ENCODE measurements at regions not wholly inside any gene's neighbourhood (a gene's known extent, or its start where the extent isn't known, plus 50 kb on each side); places are given as distances from the start of the nearest gene placed in this dataset.

- TF ChIP-seq ZBTB33 (IDR thresholded peaks at IDR 0.05; ENCODE audit: borderline replicate concordance, low read depth): no peak
- TF ChIP-seq CTCF (IDR thresholded peaks at IDR 0.05): no peak
- no peak for TF ChIP-seq POLR2AphosphoS5 (IDR thresholded peaks at IDR 0.05; ENCODE audit: low read depth, low read length)
- TF ChIP-seq NRF1 (IDR thresholded peaks at IDR 0.05; ENCODE audit: low read depth, low read length): no peak
- TF ChIP-seq ELF1 (IDR thresholded peaks at IDR 0.05): no peak
- TF ChIP-seq RAD21 (IDR thresholded peaks at IDR 0.05; ENCODE audit: low read length): no peak
- TF ChIP-seq NFIC (IDR thresholded peaks at IDR 0.05; ENCODE audit: borderline replicate concordance): no peak
- TF ChIP-seq TCF12 (IDR thresholded peaks at IDR 0.05): no peak
- TF ChIP-seq USF2 (IDR thresholded peaks at IDR 0.05; ENCODE audit: borderline replicate concordance, low read depth, low read length): no peak
- TF ChIP-seq EZH2phosphoT487 (IDR thresholded peaks at IDR 0.05; ENCODE audit: borderline replicate concordance, low read depth): no peak
- no peak for TF ChIP-seq SMC3 (IDR thresholded peaks at IDR 0.05; ENCODE audit: low read depth, low read length)
- TF ChIP-seq TAF1 (IDR thresholded peaks at IDR 0.05; ENCODE audit: borderline replicate concordance, low read depth, low read length): no peak
- TF ChIP-seq MAX (IDR thresholded peaks at IDR 0.05; ENCODE audit: low read depth): no peak
Measured at GRCh38 chr15:81886080-81886479, 159.7 kb downstream of the MEX3B start.
